ENCODE measurements at regions not wholly inside any gene's neighbourhood (a gene's known extent, or its start where the extent isn't known, plus 50 kb on each side); places are given as distances from the start of the nearest gene placed in this dataset.

GRCh38 chr10:130756651-130757050, 554.9 kb downstream of the TCERG1L start:
- H3K4me1 ChIP-seq (ENCODE audit: insufficient read depth, low read length) = no peaks in the 10 kb centered on the region
- H3K27me3 ChIP-seq (ENCODE audit: insufficient read depth, low read length) = no peaks in the 10 kb centered on the region
- H3K9me3 ChIP-seq (ENCODE audit: low read depth, low read length) = no peaks in the 10 kb centered on the region
- no peak overlapping the region for H3K4me3 ChIP-seq (ENCODE audit: low read length)

- Histone ChIP-seq H3K9me3 (ENCODE audit: low read depth, low read length) (no peaks in the 10 kb centered on the region), H3K27me3 (ENCODE audit: insufficient read depth, low read length) (no peaks in the 10 kb centered on the region), H3K4me3 (ENCODE audit: low read length) (no peak overlapping the region), H3K4me1 (ENCODE audit: insufficient read depth, low read length) (no peaks in the 10 kb centered on the region)
Observed at GRCh38 chr10:130757271-130757670, 554.2 kb downstream of the TCERG1L start.

GRCh38 chr10:130757821-130758489, 553.6 kb downstream of the TCERG1L start:
- H3K27me3 ChIP-seq (ENCODE audit: insufficient read depth, low read length) = no peaks in the 10 kb centered on the region
- no peaks in the 10 kb centered on the region for H3K4me1 ChIP-seq (ENCODE audit: insufficient read depth, low read length)
- H3K9me3 ChIP-seq (ENCODE audit: low read depth, low read length) = no peaks in the 10 kb centered on the region
- H3K4me3 ChIP-seq (ENCODE audit: low read length) = no peak overlapping the region

DNA sequence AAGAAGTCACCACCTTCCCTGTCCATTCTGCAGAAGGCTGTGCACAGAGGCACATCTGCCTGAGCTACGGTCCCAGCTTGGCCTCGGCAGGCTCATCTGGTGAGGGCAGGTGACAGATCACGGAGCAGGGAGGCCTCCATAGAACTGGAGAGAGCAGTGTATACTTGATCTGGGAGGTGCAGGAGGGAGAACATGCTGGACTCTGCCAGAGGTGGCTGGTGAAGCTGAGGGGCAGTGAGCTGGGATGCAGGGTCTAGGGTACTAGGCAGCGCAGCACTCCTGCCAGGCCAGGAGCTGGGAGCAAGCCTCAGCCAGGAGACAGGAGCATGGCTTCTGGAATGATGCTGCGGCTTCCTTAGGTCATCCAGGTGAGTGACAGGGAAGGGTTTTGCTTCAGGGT, 553.0 kb downstream of the TCERG1L start:
- Histone ChIP-seq H3K27me3 (ENCODE audit: insufficient read depth, low read length) (no peaks in the 10 kb centered on the region), H3K4me1 (ENCODE audit: insufficient read depth, low read length) (no peaks in the 10 kb centered on the region), H3K9me3 (ENCODE audit: low read depth, low read length) (no peaks in the 10 kb centered on the region), H3K4me3 (ENCODE audit: low read length) (no peak overlapping the region)

DNA sequence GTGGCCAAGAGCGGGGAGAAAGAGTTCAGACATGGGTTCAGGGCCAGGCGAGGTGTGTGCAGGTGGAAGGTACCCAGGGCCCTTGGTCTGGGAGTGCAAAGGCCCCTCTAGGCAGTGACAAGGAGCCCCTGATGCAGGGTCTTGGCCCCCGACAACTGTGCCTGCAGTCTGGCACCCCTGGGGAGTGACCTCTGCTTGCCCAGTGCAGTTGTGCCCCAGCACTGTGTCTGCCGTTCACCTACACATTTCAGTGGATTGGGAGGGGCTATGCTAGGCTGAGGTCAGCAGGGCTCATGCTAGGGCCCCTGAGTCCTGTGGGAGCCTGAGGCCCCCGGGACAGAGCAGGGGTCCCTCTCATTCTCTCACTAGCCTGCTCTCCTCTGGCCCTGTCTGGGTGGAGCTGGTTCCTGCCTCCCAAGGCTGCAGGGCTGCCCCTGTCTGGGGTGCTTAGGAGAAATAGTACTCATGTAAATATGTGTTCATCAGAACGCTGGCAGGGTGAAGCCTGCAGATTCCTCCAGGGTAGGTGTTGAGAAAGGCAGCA, 550.4 kb downstream of the TCERG1L start:
- Histone ChIP-seq H3K4me3 (ENCODE audit: low read length) (no peak overlapping the region), H3K27me3 (ENCODE audit: insufficient read depth, low read length) (no peaks in the 10 kb centered on the region), H3K9me3 (ENCODE audit: low read depth, low read length) (no peaks in the 10 kb centered on the region)

GRCh38 chr10:130761788-130762301, 549.7 kb downstream of the TCERG1L start:
- Histone ChIP-seq H3K4me3 (ENCODE audit: low read length) (no peak overlapping the region), H3K27me3 (ENCODE audit: insufficient read depth, low read length) (no peaks in the 10 kb centered on the region), H3K4me1 (ENCODE audit: insufficient read depth, low read length) (no peaks in the 10 kb centered on the region), H3K9me3 (ENCODE audit: low read depth, low read length) (no peaks in the 10 kb centered on the region)

More for the DNA sequence above, 550.4 kb downstream of the TCERG1L start:
- no peaks in the 10 kb centered on the region for H3K4me1 ChIP-seq (ENCODE audit: insufficient read depth, low read length)

- Histone ChIP-seq H3K4me3 (ENCODE audit: low read length) (no peak overlapping the region), H3K4me1 (ENCODE audit: insufficient read depth, low read length) (no peaks in the 10 kb centered on the region), H3K9me3 (ENCODE audit: low read depth, low read length) (no peaks in the 10 kb centered on the region), H3K27me3 (ENCODE audit: insufficient read depth, low read length) (no peaks in the 10 kb centered on the region)
Observed at GRCh38 chr10:130762491-130762890, 549.0 kb downstream of the TCERG1L start.

GRCh38 chr10:130763071-130763470, 548.5 kb downstream of the TCERG1L start:
- Histone ChIP-seq H3K9me3 (ENCODE audit: low read depth, low read length) (no peaks in the 10 kb centered on the region), H3K4me3 (ENCODE audit: low read length) (no peak overlapping the region), H3K27me3 (ENCODE audit: insufficient read depth, low read length) (no peaks in the 10 kb centered on the region), H3K4me1 (ENCODE audit: insufficient read depth, low read length) (no peaks in the 10 kb centered on the region)

- no peak overlapping the region for H3K4me3 ChIP-seq (ENCODE audit: low read length)
- H3K9me3 ChIP-seq (ENCODE audit: low read depth, low read length) = no peaks in the 10 kb centered on the region
- H3K27me3 ChIP-seq (ENCODE audit: insufficient read depth, low read length) = no peaks in the 10 kb centered on the region
- no peaks in the 10 kb centered on the region for H3K4me1 ChIP-seq (ENCODE audit: insufficient read depth, low read length)
Observed at GRCh38 chr10:130763491-130763890, 548.0 kb downstream of the TCERG1L start.

DNA sequence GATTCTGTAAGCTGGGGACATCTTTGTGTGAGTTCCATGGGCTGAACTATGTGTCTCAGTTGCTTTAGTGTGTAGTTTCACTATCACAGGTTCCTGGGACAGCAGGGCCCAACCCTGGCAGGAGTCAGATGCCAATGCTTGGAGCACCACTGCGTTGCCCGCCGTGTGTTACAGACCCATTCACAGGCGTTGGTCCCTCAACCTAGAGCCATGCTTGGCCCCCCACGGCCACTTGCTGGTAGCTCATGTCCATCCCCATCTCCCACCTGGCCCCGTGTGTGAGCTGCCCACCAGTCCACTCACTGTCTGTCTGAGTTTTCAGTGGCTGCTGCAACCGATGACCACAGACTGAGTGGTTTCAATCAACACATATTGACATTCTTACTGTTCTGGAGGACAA, 546.9 kb downstream of the TCERG1L start:
- H3K27me3 ChIP-seq (ENCODE audit: insufficient read depth, low read length) = no peaks in the 10 kb centered on the region
- H3K4me1 ChIP-seq (ENCODE audit: insufficient read depth, low read length) = no peaks in the 10 kb centered on the region
- H3K9me3 ChIP-seq (ENCODE audit: low read depth, low read length) = no peaks in the 10 kb centered on the region
- no peak overlapping the region for H3K4me3 ChIP-seq (ENCODE audit: low read length)

DNA sequence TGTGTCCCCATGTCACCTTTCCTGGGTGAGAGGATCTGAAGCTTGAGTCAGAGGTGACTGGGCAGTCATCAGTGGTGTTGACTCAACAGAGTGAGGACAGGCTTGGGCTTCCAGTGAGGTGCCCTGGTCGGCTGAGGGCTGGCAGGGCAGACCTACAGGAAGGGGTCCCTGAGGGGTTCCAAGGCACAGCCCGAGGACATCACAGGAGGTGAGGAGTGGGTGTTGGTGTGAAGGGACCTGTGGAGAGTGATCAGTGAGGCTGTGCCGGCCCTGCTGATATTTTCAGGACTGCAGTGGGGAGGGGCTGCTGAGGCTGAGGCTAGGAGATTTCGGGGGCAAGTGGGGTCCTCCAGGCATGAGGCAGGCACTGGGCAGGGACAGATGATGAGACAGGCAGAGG, 545.5 kb downstream of the TCERG1L start:
- Histone ChIP-seq H3K27me3 (ENCODE audit: insufficient read depth, low read length) (no peaks in the 10 kb centered on the region), H3K9me3 (ENCODE audit: low read depth, low read length) (no peaks in the 10 kb centered on the region), H3K4me3 (ENCODE audit: low read length) (no peak overlapping the region), H3K4me1 (ENCODE audit: insufficient read depth, low read length) (no peaks in the 10 kb centered on the region)

DNA sequence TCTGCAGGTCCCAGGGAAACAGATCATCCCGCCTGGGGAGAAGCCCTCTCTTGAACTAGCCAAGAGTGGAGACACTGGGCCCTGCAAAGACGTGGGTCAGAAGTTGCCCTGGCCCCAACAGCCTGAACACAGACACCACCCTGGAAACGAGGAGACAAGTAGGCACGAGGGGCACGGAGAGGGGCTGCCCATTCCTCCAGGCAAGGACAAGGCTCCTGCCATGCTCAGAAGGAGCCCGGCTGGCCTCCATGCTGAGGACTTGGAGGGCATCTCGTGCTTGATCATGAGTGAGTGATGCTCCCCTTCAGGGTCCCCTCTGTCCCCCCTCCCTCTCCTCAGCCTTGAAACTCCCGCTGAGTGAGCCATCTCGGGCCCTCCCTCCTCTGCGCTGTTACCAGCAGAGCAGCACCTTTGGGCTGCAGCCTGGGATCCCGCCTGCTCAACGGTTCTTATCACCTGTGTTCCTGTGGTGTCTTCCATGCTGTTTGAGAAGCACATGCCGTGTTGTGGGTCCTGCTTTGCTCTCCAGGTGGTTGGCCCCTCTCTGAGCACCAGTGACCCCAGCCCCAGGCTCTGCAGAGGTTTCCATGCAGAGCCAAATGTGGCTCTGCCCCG, 544.3 kb downstream of the TCERG1L start:
- H3K9me3 ChIP-seq (ENCODE audit: low read depth, low read length) = no peaks in the 10 kb centered on the region

GRCh38 chr10:130769146-130770017, 542.1 kb downstream of the TCERG1L start:
- H3K4me1 ChIP-seq (ENCODE audit: insufficient read depth, low read length) = no peaks in the 10 kb centered on the region
- H3K27me3 ChIP-seq (ENCODE audit: insufficient read depth, low read length) = no peaks in the 10 kb centered on the region
- no peaks in the 10 kb centered on the region for H3K9me3 ChIP-seq (ENCODE audit: low read depth, low read length)
- H3K4me3 ChIP-seq (ENCODE audit: low read length) = no peak overlapping the region

More for the DNA sequence above, 544.3 kb downstream of the TCERG1L start:
- Histone ChIP-seq H3K4me1 (ENCODE audit: insufficient read depth, low read length) (no peaks in the 10 kb centered on the region), H3K27me3 (ENCODE audit: insufficient read depth, low read length) (no peaks in the 10 kb centered on the region), H3K4me3 (ENCODE audit: low read length) (no peak overlapping the region)

DNA sequence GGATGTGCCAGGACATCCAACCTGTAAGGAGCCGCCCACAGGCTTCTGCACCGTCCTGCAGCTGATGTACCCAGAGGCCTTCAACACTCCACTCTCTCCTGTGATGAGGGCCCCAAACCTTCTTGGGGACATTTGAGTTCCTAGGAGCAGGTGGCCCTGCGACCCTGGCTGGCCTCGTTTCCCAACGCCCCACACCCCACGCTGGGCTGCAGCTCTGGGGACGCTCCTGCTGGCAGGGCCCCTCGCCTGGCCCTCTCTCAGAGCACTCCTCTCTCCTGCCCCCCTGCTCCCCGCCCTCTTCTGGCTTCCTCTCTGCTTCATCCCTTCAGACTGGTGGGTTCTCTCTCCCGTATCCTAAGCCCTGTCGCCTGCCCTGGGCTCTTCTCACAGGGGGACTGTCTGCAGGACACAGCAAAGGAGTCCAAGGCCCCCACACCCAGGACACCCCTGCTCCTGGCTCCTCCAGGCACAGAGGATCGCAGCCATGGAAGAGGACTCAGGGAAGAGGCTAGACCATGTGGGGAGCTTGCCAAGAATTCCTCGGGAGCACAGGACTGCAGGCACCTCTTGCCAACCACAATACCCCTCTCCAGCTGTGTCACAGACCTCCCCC, 541.4 kb downstream of the TCERG1L start:
- Histone ChIP-seq H3K9me3 (ENCODE audit: low read depth, low read length) (no peaks in the 10 kb centered on the region), H3K27me3 (ENCODE audit: insufficient read depth, low read length) (no peaks in the 10 kb centered on the region), H3K4me3 (ENCODE audit: low read length) (no peak overlapping the region), H3K4me1 (ENCODE audit: insufficient read depth, low read length) (no peaks in the 10 kb centered on the region)

Measured in mononuclear cell (primary cell).